ENCODE measurements at regions not wholly inside any gene's neighbourhood (a gene's known extent, or its start where the extent isn't known, plus 50 kb on each side); places are given as distances from the start of the nearest gene placed in this dataset.

- WGBS (ENCODE audit: insufficient coverage), result 80% methylated on average over 1 of the region's 2 CpGs
- H3K4me1 ChIP-seq (ENCODE audit: control insufficient read depth in 1 of 2, insufficient read depth in 2 of 2, low read length in 2 of 2), result no peaks in the 10 kb centered on the region
- no peak overlapping the region for H3K4me3 ChIP-seq (replicated peaks in 1 of 3; ENCODE audit: low read depth in 2 of 3, low read length in 3 of 3)
- H2AFZ ChIP-seq (ENCODE audit: insufficient read depth, low read depth, low read length, poor library complexity, severe bottlenecking), result no peak overlapping the region
- Mint-ChIP-seq H3K27me3 (ENCODE audit: low read depth in 3 of 3) (peaks cover 0 to 2% (median 2%) of the 10 kb centered on the region in 3 donors), H3K9me3 (peaks cover 0 to 4% (median 0%) of the 10 kb centered on the region in 7 donors), H3K4me3 (no peak overlapping the region), H3K27ac (no peak overlapping the region), H3K4me1 (no peaks in the 10 kb centered on the region), H3K36me3 (no peaks in the 10 kb centered on the region)
- no peak for DNase-seq
- H3K4me2 ChIP-seq (replicated peaks; ENCODE audit: extremely low read depth, low read length, poor library complexity, severe bottlenecking), result no peak overlapping the region
- H3K36me3 ChIP-seq (replicated peaks in 1 of 2; ENCODE audit: control insufficient read depth in 1 of 2, insufficient read depth in 2 of 2, low read length in 2 of 2), result no peaks in the 10 kb centered on the region
- H3K79me2 ChIP-seq (ENCODE audit: insufficient read depth, low read length), result no peaks in the 10 kb centered on the region
- intact Hi-C loops (cut with micrococcal nuclease), result no loop called here
- no peaks in the 10 kb centered on the region for H4K20me1 ChIP-seq (ENCODE audit: insufficient read depth, low read length)
- no peaks in the 10 kb centered on the region for H3K27me3 ChIP-seq (ENCODE audit: control insufficient read depth in 2 of 2, insufficient read depth in 2 of 2, low read length in 2 of 2)
- no peaks in the 10 kb centered on the region for H3K9me3 ChIP-seq (replicated peaks in 1 of 2; ENCODE audit: control insufficient read depth in 1 of 2, insufficient read depth in 1 of 2, low read length in 2 of 2)
- no peak overlapping the region for H3K27ac ChIP-seq (ENCODE audit: low read depth in 1 of 2, low read length in 2 of 2)
- no peak for TF ChIP-seq CTCF (IDR thresholded peaks at IDR 0.05)
- H3K9ac ChIP-seq (ENCODE audit: insufficient read depth, low read length, poor library complexity, severe bottlenecking), result no peak overlapping the region
These were observed 132.1 kb downstream of the PLPPR4 start for GRCh38 chr1:99396389-99396788.

GRCh38 chr1:99397029-99397428 lies 132.7 kb downstream of the PLPPR4 start:
- TF ChIP-seq CTCF (IDR thresholded peaks at IDR 0.05), result no peak
- Mint-ChIP-seq H3K9me3 (peaks cover 0 to 5% (median 0%) of the 10 kb centered on the region in 7 donors), H3K4me1 (no peaks in the 10 kb centered on the region), H3K27ac (no peak overlapping the region), H3K36me3 (no peaks in the 10 kb centered on the region), H3K4me3 (no peak overlapping the region), H3K27me3 (ENCODE audit: low read depth in 3 of 3) (peaks cover 0 to 2% (median 2%) of the 10 kb centered on the region in 3 donors)
- no peak overlapping the region for H3K4me2 ChIP-seq (replicated peaks; ENCODE audit: extremely low read depth, low read length, poor library complexity, severe bottlenecking)
- H3K27ac ChIP-seq (ENCODE audit: low read depth in 1 of 2, low read length in 2 of 2), result no peak overlapping the region
- no peaks in the 10 kb centered on the region for H4K20me1 ChIP-seq (ENCODE audit: insufficient read depth, low read length)
- H3K9ac ChIP-seq (ENCODE audit: insufficient read depth, low read length, poor library complexity, severe bottlenecking), result no peak overlapping the region
- WGBS (ENCODE audit: insufficient coverage), result no CpG with 5 or more reads among the region's 2 CpGs
- H3K36me3 ChIP-seq (replicated peaks in 1 of 2; ENCODE audit: control insufficient read depth in 1 of 2, insufficient read depth in 2 of 2, low read length in 2 of 2), result no peaks in the 10 kb centered on the region
- H3K79me2 ChIP-seq (ENCODE audit: insufficient read depth, low read length), result no peaks in the 10 kb centered on the region
- no peak overlapping the region for H2AFZ ChIP-seq (ENCODE audit: insufficient read depth, low read depth, low read length, poor library complexity, severe bottlenecking)
- no peak overlapping the region for H3K4me3 ChIP-seq (replicated peaks in 1 of 3; ENCODE audit: low read depth in 2 of 3, low read length in 3 of 3)
- DNase-seq, result no peak
- intact Hi-C loops (cut with micrococcal nuclease), result no loop called here
- no peaks in the 10 kb centered on the region for H3K9me3 ChIP-seq (replicated peaks in 1 of 2; ENCODE audit: control insufficient read depth in 1 of 2, insufficient read depth in 1 of 2, low read length in 2 of 2)
- H3K27me3 ChIP-seq (ENCODE audit: control insufficient read depth in 2 of 2, insufficient read depth in 2 of 2, low read length in 2 of 2), result no peaks in the 10 kb centered on the region
- no peaks in the 10 kb centered on the region for H3K4me1 ChIP-seq (ENCODE audit: control insufficient read depth in 1 of 2, insufficient read depth in 2 of 2, low read length in 2 of 2)

Measured in CD14-positive monocyte (primary cell).